ENCODE measurements at regions not wholly inside any gene's neighbourhood (a gene's known extent, or its start where the extent isn't known, plus 50 kb on each side); places are given as distances from the start of the nearest gene placed in this dataset.

GRCh38 chr14:81837304-81837703 is 303.7 kb upstream of the SEL1L start:
- DNase-seq (ENCODE audit: low read depth in 2 of 2): no peak

GRCh38 chr14:81839056-81839455 is 305.4 kb upstream of the SEL1L start:
- no peak for DNase-seq (ENCODE audit: low read depth in 2 of 2)

- DNase-seq (ENCODE audit: low read depth in 2 of 2): no peak
These were observed 307.7 kb upstream of the SEL1L start for GRCh38 chr14:81841346-81841745.

GRCh38 chr14:81849714-81850113 is 316.1 kb upstream of the SEL1L start:
- DNase-seq (ENCODE audit: low read depth in 2 of 2): no peak

- no peak for DNase-seq (ENCODE audit: low read depth in 2 of 2)
These were observed 321.4 kb upstream of the SEL1L start for GRCh38 chr14:81855007-81855406.

GRCh38 chr14:81859046-81859445 is 325.4 kb upstream of the SEL1L start:
- DNase-seq (ENCODE audit: low read depth in 2 of 2): no peak

- no peak for DNase-seq (ENCODE audit: low read depth in 2 of 2)
These were observed 334.5 kb upstream of the SEL1L start for GRCh38 chr14:81868172-81868571.

- no peak for DNase-seq (ENCODE audit: low read depth in 2 of 2)
These were observed 338.1 kb upstream of the SEL1L start for GRCh38 chr14:81871706-81872105.

GRCh38 chr14:81884382-81884781 is 350.7 kb upstream of the SEL1L start:
- DNase-seq (ENCODE audit: low read depth in 2 of 2): no peak

GRCh38 chr14:81886588-81886987 is 352.9 kb upstream of the SEL1L start:
- no peak for DNase-seq (ENCODE audit: low read depth in 2 of 2)

- DNase-seq (ENCODE audit: low read depth in 2 of 2): no peak
These were observed 355.9 kb upstream of the SEL1L start for GRCh38 chr14:81889529-81889928.

GRCh38 chr14:81890020-81890419 is 356.4 kb upstream of the SEL1L start:
- no peak for DNase-seq (ENCODE audit: low read depth in 2 of 2)

- DNase-seq (ENCODE audit: low read depth in 2 of 2): no peak
These were observed 369.8 kb upstream of the SEL1L start for GRCh38 chr14:81903477-81903876.

GRCh38 chr14:81927070-81927469 is 393.4 kb upstream of the SEL1L start:
- no peak for DNase-seq (ENCODE audit: low read depth in 2 of 2)

- no peak for DNase-seq (ENCODE audit: low read depth in 2 of 2)
These were observed 398.2 kb upstream of the SEL1L start for GRCh38 chr14:81931828-81932227.

GRCh38 chr14:81936348-81936747 is 402.7 kb upstream of the SEL1L start:
- DNase-seq (ENCODE audit: low read depth in 2 of 2): no peak

GRCh38 chr14:81936902-81937301 is 403.2 kb upstream of the SEL1L start:
- no peak for DNase-seq (ENCODE audit: low read depth in 2 of 2)

- DNase-seq (ENCODE audit: low read depth in 2 of 2): no peak
These were observed 404.7 kb upstream of the SEL1L start for GRCh38 chr14:81938341-81938740.

- DNase-seq (ENCODE audit: low read depth in 2 of 2): no peak
These were observed 407.0 kb upstream of the SEL1L start for GRCh38 chr14:81940651-81941050.

- no peak for DNase-seq (ENCODE audit: low read depth in 2 of 2)
These were observed 408.4 kb upstream of the SEL1L start for GRCh38 chr14:81942071-81942470.

GRCh38 chr14:81946375-81946774 is 412.7 kb upstream of the SEL1L start:
- DNase-seq (ENCODE audit: low read depth in 2 of 2): no peak

GRCh38 chr14:81946834-81947798 is 413.5 kb upstream of the SEL1L start:
- DNase-seq (ENCODE audit: low read depth in 2 of 2): no peak

- DNase-seq (ENCODE audit: low read depth in 2 of 2): no peak
These were observed 419.3 kb upstream of the SEL1L start for GRCh38 chr14:81952917-81953316.

- no peak for DNase-seq (ENCODE audit: low read depth in 2 of 2)
These were observed 419.8 kb upstream of the SEL1L start for GRCh38 chr14:81953419-81953818.

All from stimulated activated CD4-positive, alpha-beta T cell treated with anti-CD3 and anti-CD28 coated beads, Interleukin-1b, Interleukin-23, amount 100 ng/mL, for 4 hours (primary cell).